ENCODE measurements at regions not wholly inside any gene's neighbourhood (a gene's known extent, or its start where the extent isn't known, plus 50 kb on each side); places are given as distances from the start of the nearest gene placed in this dataset.

GRCh38 chr3:180543877-180544276 lies 58.1 kb upstream of the TTC14 start:
- H3K4me3 ChIP-seq (ENCODE audit: control insufficient read depth, low read depth, low read length): no peak overlapping the region
- no peak for TF ChIP-seq CTCF (IDR thresholded peaks at IDR 0.05; ENCODE audit: control insufficient read depth, insufficient read depth, low read depth, low read length, missing control alignments)
- no peak for DNase-seq (ENCODE audit: low read depth)

- TF ChIP-seq CTCF (IDR thresholded peaks at IDR 0.05; ENCODE audit: control insufficient read depth, insufficient read depth, low read depth, low read length, missing control alignments): no peak
- no peak overlapping the region for H3K4me3 ChIP-seq (ENCODE audit: control insufficient read depth, low read depth, low read length)
- DNase-seq (ENCODE audit: low read depth): no peak
Observed at GRCh38 chr3:180546863-180547262, 55.1 kb upstream of the TTC14 start.

GRCh38 chr3:180548050-180548449 lies 53.9 kb upstream of the TTC14 start:
- no peak overlapping the region for H3K4me3 ChIP-seq (ENCODE audit: control insufficient read depth, low read depth, low read length)
- DNase-seq (ENCODE audit: low read depth): no peak
- no peak for TF ChIP-seq CTCF (IDR thresholded peaks at IDR 0.05; ENCODE audit: control insufficient read depth, insufficient read depth, low read depth, low read length, missing control alignments)
